ENCODE measurements at regions not wholly inside any gene's neighbourhood (a gene's known extent, or its start where the extent isn't known, plus 50 kb on each side); places are given as distances from the start of the nearest gene placed in this dataset.
A peak's percentile ranks its signal among the peaks of the same experiment; 100 is the strongest.

DNA sequence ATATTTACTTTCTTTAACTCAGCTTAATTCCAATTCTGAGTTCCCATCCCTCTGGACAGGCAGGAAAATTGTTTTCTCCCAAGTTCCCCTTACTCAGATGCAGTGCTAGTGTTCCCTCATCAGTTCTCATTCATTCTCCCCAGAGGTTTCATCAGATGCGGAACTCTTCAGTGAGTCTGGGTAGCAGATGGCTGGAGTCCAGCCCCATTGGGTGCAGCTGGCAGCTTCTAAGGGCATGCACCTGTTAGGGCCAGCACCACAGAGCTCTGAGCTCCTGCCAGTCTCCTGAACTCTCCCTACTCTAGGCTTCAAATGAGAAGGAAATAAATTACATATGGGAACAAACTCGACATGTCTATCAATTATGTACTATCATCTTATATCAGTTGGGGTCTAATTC lies 76.6 kb downstream of the SOD2 start:
- POLR2A ChIA-PET, result no interaction called here
- CTCF ChIA-PET, result interaction anchor here (0.7 to 1.5 kb wide), 2 partner anchors 40 to 443 kb away, joined by 3 read pairs; no protein-coding TSS in a partner anchor
- peaks cover 10% of the 10 kb centered on the region for H3K36me3 Mint-ChIP-seq (ENCODE audit: low read depth)
- no peak overlapping the region for H3K4me3 Mint-ChIP-seq
- peaks cover 31% of the 10 kb centered on the region for H3K9me3 Mint-ChIP-seq (ENCODE audit: low read depth)
- H3K27ac Mint-ChIP-seq, result no peak overlapping the region
- no peaks in the 10 kb centered on the region for H3K4me1 Mint-ChIP-seq
- intact Hi-C loops (cut with DNase I, micrococcal nuclease), result no loop called here
- H3K27me3 Mint-ChIP-seq, result no peaks in the 10 kb centered on the region
- ATAC-seq (no peak), DNase-seq (no peak)

DNA sequence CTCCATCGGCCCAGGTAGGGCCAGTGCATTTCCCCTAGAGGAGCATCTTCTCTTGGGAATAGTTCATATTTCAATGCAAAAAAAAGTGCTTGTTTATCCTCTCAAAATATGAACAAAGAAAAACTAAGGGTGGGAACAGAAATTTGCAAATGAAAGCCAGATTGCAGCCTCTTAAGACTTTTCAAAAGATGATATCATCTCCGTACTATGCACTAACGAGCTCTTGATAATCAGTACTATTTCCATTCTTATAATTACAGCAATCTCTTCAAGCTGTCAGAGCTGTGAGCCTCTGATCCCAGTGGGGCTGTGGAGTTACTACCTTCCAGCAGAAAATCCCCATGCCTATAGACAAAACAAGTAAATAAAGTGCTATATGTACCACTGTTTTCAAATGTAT lies 77.1 kb downstream of the SOD2 start:
- POLR2A ChIA-PET, result no interaction called here
- DNase-seq, result no peak
- ATAC-seq, result no peak
- intact Hi-C loops (cut with DNase I, micrococcal nuclease), result no loop called here
- CTCF ChIA-PET, result interaction anchor here (0.7 to 1.5 kb wide), 2 partner anchors 39 to 442 kb away, joined by 3 read pairs; no protein-coding TSS in a partner anchor
- Mint-ChIP-seq H3K36me3 (ENCODE audit: low read depth) (peaks cover 10% of the 10 kb centered on the region), H3K27ac (no peak overlapping the region), H3K27me3 (no peaks in the 10 kb centered on the region), H3K9me3 (ENCODE audit: low read depth) (peaks cover 31% of the 10 kb centered on the region), H3K4me1 (no peaks in the 10 kb centered on the region), H3K4me3 (no peak overlapping the region)

DNA sequence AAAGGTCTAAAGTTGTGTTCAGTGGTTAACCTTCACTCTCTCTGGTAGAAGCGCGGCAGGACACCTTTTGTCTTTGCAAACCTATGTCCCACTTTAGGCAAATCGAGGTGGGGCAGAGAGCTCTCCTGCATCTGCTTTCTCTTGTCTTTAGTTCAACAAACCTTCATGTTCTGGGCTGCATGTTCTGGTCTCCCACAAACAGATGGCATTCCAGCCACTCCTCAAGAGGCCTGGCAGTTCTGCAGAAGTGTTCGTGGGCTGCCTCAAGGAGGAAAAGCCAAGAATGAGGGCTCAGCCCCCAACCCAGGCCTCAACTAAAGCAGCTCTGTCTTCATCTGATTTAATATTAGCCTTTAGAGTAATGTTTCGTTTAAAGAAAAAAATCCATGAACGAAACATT lies 82.2 kb downstream of the SOD2 start:
- Mint-ChIP-seq H3K27me3 (no peaks in the 10 kb centered on the region), H3K4me1 (no peaks in the 10 kb centered on the region), H3K4me3 (no peak overlapping the region), H3K9me3 (ENCODE audit: low read depth) (peaks cover 9% of the 10 kb centered on the region), H3K36me3 (ENCODE audit: low read depth) (no peaks in the 10 kb centered on the region), H3K27ac (no peak overlapping the region)
- no peak for ATAC-seq
- ChIA-PET CTCF (interaction anchor here (0.7 kb wide), 2 partner anchors 24 to 437 kb away, joined by 3 to 5 read pairs; no protein-coding TSS in a partner anchor), POLR2A (no interaction called here)
- intact Hi-C loops (cut with DNase I, micrococcal nuclease), result no loop called here
- no peak for DNase-seq

DNA sequence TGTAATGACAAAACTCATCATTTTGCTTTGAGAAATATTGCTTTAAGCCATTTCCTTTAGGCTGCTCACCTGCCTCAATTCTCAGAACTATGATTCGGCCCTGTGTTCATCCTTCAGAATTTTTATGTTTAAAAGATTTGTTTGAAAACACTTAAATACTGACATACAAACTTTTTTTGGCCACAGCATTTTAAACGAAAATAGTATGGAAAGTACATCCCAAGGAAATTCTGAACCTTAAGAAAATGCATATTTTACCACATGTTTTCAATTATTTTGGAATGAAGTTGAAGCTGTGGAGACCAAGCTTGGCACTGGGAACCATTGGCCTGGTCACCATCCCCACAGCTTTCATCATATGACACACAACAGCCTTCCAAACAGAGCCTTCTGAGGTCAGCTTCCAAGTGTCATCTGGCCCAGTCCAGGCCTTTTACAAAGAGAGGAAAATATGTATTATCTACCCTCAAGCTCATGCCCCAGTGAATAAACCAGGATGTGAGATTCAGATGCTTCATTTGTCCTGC lies 83.3 kb downstream of the SOD2 start:
- CTCF ChIA-PET, result no interaction called here
- POLR2A ChIA-PET, result no interaction called here
- H3K27me3 Mint-ChIP-seq, result no peaks in the 10 kb centered on the region
- no peak overlapping the region for H3K4me3 Mint-ChIP-seq
- H3K9me3 Mint-ChIP-seq (ENCODE audit: low read depth), result peaks cover 3% of the 10 kb centered on the region
- intact Hi-C loops (cut with DNase I, micrococcal nuclease), result loop anchor here in 1 of 2 experiments (1.0 kb wide), 1 partner anchor 440 kb away; the partner anchor contains the start of gene FNDC1
- DNase-seq (no peak), ATAC-seq (no peak)
- no peaks in the 10 kb centered on the region for H3K4me1 Mint-ChIP-seq
- no peak overlapping the region for H3K27ac Mint-ChIP-seq
- no peaks in the 10 kb centered on the region for H3K36me3 Mint-ChIP-seq (ENCODE audit: low read depth)

DNA sequence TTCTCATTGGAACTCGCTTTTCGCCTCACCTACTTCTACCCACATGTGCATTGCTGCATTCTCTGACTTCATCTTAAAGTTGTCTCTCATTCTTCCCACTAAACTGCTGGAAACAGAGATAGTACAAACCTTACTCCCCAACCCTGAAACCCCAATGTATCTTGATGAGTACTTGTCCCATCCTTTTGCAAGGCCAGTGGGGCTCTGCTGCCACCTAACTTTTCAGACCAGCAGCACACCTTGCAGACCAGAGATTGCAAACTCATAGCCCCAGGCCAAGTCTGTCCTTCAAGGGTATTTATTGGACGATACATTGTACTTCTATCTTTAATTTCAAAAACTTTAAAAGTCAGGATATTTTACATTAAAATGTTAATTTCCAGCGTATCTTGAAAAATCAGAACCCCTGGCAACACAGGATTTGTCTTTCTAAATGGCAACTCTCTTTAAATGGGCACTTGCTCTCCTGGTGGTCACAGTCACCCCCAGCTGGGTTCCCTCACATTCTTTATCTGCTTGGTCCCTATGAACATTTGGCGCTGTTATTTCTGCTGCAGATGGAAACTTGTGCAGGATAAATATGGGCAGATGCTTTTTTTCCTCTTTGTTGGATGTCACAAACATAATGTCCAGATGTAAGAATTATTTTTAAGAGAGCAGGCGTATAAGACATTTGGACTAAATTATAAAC lies 83.9 kb downstream of the SOD2 start:
- H3K27me3 Mint-ChIP-seq, result peaks cover 2% of the 10 kb centered on the region
- H3K36me3 Mint-ChIP-seq (ENCODE audit: low read depth), result no peaks in the 10 kb centered on the region
- intact Hi-C loops (cut with DNase I, micrococcal nuclease), result loop anchor here in 1 of 2 experiments (1.0 kb wide), 1 partner anchor 440 kb away; the partner anchor contains the start of gene FNDC1
- no peak overlapping the region for H3K4me3 Mint-ChIP-seq
- H3K27ac Mint-ChIP-seq, result no peak overlapping the region
- H3K4me1 Mint-ChIP-seq, result no peaks in the 10 kb centered on the region
- ChIA-PET POLR2A (no interaction called here), CTCF (interaction anchor here (0.6 to 1.5 kb wide), 5 partner anchors 13 to 435 kb away, joined by 3 to 6 read pairs (median 4); no protein-coding TSS in a partner anchor)
- H3K9me3 Mint-ChIP-seq (ENCODE audit: low read depth), result no peaks in the 10 kb centered on the region
- DNase-seq (peak; percentile 50), ATAC-seq (no peak)

DNA sequence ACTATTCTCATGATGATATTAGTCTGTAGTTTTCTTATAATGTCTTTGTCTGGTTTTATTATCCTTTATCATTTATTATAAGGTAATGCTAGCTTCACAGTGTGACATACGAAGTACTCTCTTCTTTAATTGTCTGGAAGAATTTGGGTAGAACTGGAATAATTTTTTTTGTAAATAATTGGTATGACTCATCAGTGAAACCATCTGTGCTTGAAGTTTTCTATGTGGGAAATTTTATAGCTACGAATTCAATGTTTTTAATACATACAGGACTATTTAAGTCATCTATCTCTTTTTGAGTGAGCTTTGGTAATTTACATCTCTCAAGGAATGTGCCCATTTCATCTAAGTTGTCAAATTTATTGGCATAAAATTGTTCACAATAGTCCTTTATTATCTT lies 86.3 kb downstream of the SOD2 start:
- no peak for DNase-seq
- Mint-ChIP-seq H3K27me3 (peaks cover 2% of the 10 kb centered on the region), H3K27ac (no peak overlapping the region), H3K36me3 (ENCODE audit: low read depth) (no peaks in the 10 kb centered on the region), H3K9me3 (ENCODE audit: low read depth) (no peaks in the 10 kb centered on the region), H3K4me3 (no peak overlapping the region), H3K4me1 (no peaks in the 10 kb centered on the region)
- intact Hi-C loops (cut with DNase I, micrococcal nuclease), result loop anchor here in 1 of 2 experiments (1.0 kb wide), 1 partner anchor 432 kb away; no protein-coding TSS in a partner anchor
- no peak for ATAC-seq
- ChIA-PET POLR2A (no interaction called here), CTCF (interaction anchor here (0.9 kb wide), 1 partner anchor 129 kb away, joined by 3 read pairs; no protein-coding TSS in a partner anchor)

DNA sequence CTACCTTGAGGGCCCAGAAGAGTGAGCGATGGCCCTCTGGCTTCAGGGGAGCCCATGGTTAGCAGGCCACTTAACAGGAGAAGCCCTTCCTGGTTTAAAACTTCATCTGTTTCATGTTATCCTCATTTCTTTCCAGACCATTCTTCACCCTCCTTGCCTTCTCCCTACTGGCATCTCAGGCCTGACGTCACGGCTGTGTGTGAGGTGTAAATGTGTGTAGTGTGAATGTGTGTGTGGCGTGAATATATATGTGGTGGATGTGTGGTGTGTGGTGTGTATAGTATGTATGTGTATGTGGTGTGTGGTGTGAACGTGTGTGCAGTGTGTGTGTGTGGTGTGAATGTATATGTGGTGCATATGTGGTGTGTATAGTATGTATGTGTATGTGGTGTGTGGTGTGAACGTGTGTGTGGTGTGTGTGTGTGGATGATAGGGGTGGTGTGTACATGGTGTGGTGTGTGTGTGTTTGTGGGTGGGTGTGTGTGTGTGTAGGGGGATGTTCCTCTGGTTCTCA lies 88.5 kb downstream of the SOD2 start:
- POLR2A ChIA-PET, result no interaction called here
- H3K9me3 Mint-ChIP-seq (ENCODE audit: low read depth), result no peaks in the 10 kb centered on the region
- intact Hi-C loops (cut with DNase I, micrococcal nuclease), result no loop called here

DNA sequence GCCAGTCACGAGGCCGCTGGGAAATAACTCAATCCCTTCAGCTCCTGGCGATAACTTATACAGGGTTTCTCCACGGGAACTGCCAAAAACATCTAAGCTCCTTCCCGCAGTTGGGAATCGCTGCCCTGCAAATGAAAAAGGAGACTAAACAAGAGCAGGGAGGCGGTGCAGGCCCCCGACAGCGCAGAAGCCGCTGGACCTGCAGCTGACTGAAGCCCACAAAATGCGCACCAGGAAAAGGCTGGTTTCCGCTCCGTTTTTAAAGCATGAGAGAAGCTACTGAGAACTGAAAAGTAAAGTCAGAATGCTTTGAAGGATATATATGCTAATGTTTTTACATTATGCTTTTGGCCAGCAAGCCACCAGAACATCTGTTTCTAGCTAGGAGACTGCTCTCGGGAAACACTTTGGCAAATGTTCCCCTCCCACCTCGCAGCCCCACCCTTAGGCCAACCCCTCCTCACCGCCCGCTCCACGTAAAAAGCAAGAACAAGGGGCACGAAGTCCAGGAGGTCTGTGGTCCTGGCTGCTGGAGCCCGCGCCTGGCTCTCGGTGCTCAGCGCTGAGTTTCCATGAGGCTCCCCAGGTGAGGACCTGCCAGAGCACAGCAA lies 90.5 kb downstream of the SOD2 start:
- CTCF ChIA-PET, result no interaction called here
- H3K36me3 Mint-ChIP-seq (ENCODE audit: low read depth), result no peaks in the 10 kb centered on the region
- POLR2A ChIA-PET, result no interaction called here
- H3K27me3 Mint-ChIP-seq, result peaks cover 7% of the 10 kb centered on the region
- H3K4me1 Mint-ChIP-seq, result no peaks in the 10 kb centered on the region
- intact Hi-C loops (cut with DNase I, micrococcal nuclease), result no loop called here
- DNase-seq (no peak), ATAC-seq (no peak)
- H3K9me3 Mint-ChIP-seq (ENCODE audit: low read depth), result no peaks in the 10 kb centered on the region
- no peak overlapping the region for H3K4me3 Mint-ChIP-seq
- no peak overlapping the region for H3K27ac Mint-ChIP-seq

More for the DNA sequence above, 88.5 kb downstream of the SOD2 start:
- Mint-ChIP-seq H3K27ac (no peak overlapping the region), H3K4me1 (no peaks in the 10 kb centered on the region), H3K36me3 (ENCODE audit: low read depth) (no peaks in the 10 kb centered on the region), H3K27me3 (peaks cover 7% of the 10 kb centered on the region), H3K4me3 (no peak overlapping the region)
- ATAC-seq, result no peak
- CTCF ChIA-PET, result interaction anchor here (1.5 kb wide), 1 partner anchor 9 kb away, joined by 4 read pairs; no protein-coding TSS in a partner anchor
- DNase-seq, result no peak

DNA sequence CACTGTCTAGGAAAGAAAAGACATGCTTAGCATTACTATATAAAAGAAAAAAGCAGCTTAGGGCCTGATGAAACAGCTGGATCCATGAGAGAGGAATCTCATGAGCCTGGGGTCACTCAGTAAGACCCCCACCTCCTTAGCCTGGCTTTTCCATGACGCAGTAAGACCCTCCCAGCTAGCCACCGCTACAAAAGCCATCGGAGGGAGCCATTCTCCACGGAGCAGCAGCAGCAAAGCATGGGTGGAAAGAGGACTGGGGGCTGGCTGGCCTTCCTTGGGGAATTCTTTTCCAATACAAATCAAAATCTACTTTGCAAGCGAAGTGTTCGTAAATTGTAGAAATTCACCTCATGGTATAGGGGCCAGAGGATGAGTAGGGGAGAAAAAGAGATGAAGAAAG lies 91.8 kb downstream of the SOD2 start:
- intact Hi-C loops (cut with DNase I, micrococcal nuclease), result no loop called here
- H3K4me1 Mint-ChIP-seq, result no peaks in the 10 kb centered on the region
- no peaks in the 10 kb centered on the region for H3K36me3 Mint-ChIP-seq (ENCODE audit: low read depth)
- no peak overlapping the region for H3K27ac Mint-ChIP-seq
- DNase-seq (no peak), ATAC-seq (no peak)
- H3K27me3 Mint-ChIP-seq, result peaks cover 7% of the 10 kb centered on the region
- no peak overlapping the region for H3K4me3 Mint-ChIP-seq
- ChIA-PET CTCF (no interaction called here), POLR2A (no interaction called here)
- H3K9me3 Mint-ChIP-seq (ENCODE audit: low read depth), result no peaks in the 10 kb centered on the region

DNA sequence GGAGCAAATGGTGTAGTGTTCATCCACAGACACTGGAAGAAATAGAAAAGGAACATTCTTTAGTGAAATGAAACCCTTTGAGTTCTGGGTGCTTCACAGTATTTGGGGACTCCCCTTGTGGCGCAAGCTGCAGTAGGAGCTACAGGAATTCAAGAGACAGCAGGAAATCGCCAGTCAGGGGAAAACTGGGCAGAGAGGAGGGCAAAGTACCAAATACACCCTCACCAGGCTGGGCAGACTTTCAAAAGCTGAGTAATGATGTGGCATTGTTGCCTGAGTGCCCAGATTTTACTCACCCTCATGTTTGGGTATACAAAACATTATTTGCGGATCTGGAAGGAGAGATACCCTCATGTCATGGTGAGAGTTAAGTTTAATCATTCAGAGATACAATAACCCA lies 97.9 kb downstream of the SOD2 start:
- Mint-ChIP-seq H3K27me3 (no peaks in the 10 kb centered on the region), H3K36me3 (ENCODE audit: low read depth) (no peaks in the 10 kb centered on the region), H3K4me1 (peaks cover 17% of the 10 kb centered on the region), H3K4me3 (no peak overlapping the region), H3K27ac (peak overlapping the region; percentile 77), H3K9me3 (ENCODE audit: low read depth) (no peaks in the 10 kb centered on the region)
- peak; percentile 27 for DNase-seq
- intact Hi-C loops (cut with DNase I, micrococcal nuclease), result no loop called here
- ChIA-PET POLR2A (no interaction called here), CTCF (interaction anchor here (0.6 to 2.0 kb wide), 5 partner anchors 9 to 332 kb away, joined by 3 to 6 read pairs (median 3); no protein-coding TSS in a partner anchor)
- ATAC-seq, result peak; percentile 69

DNA sequence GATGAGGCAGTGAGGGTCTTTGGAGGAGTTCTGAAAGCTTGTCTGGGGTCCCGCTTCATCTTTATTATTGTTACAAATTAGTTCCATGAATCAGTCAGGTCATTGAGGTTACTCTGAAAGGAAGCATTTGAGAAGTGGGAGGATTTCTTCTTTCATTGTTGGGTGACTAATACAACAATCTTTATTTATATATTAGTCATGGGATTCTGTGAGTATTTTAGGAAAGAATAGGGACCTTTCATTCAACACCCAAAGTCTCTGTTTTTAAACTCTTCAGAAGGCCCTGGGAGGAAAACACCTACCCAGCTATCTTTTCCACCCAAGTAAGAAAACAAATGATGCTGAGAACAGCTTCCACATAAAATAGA lies 98.3 kb downstream of the SOD2 start:
- H3K4me1 Mint-ChIP-seq, result peaks cover 17% of the 10 kb centered on the region
- CTCF ChIA-PET, result interaction anchor here (0.6 to 2.0 kb wide), 6 partner anchors 9 to 332 kb away, joined by 3 to 6 read pairs (median 3); no protein-coding TSS in a partner anchor
- no peaks in the 10 kb centered on the region for H3K9me3 Mint-ChIP-seq (ENCODE audit: low read depth)
- no peak for DNase-seq
- H3K4me3 Mint-ChIP-seq, result no peak overlapping the region
- ATAC-seq, result peak; percentile 79
- H3K36me3 Mint-ChIP-seq (ENCODE audit: low read depth), result no peaks in the 10 kb centered on the region
- H3K27me3 Mint-ChIP-seq, result no peaks in the 10 kb centered on the region
- POLR2A ChIA-PET, result no interaction called here
- intact Hi-C loops (cut with DNase I, micrococcal nuclease), result no loop called here
- H3K27ac Mint-ChIP-seq, result peak overlapping the region; percentile 77
